Parathyroid adenoma (tissue), 2 donors: ENCODE measurements at regions not wholly inside any gene's neighbourhood (a gene's known extent, or its start where the extent isn't known, plus 50 kb on each side); places are given as distances from the start of the nearest gene placed in this dataset.

Experiments used
- H2AFZ ChIP-seq: fragments of 300-600 bp; sonication (generic); one replicate; pipeline ENCODE4 v1.7.0; 2017; ENCODE audit warnings: antibody characterized with exemption, mild to moderate bottlenecking
- H3K27ac ChIP-seq: fragments of 300-600 bp; sonication (generic); one replicate; pipeline ENCODE4 v1.7.0; 2017
- H3K27me3 ChIP-seq: fragments of 300-600 bp; sonication (generic); one replicate; pipeline ENCODE4 v1.7.0; 2017; ENCODE audit warnings: low read length; ENCODE audit not compliant: control insufficient read depth, insufficient read depth
- H3K36me3 ChIP-seq: fragments of 300-600 bp; sonication (generic); one replicate; pipeline ENCODE4 v1.7.0; 2017; ENCODE audit warnings: low read length; ENCODE audit not compliant: control insufficient read depth, insufficient read depth
- H3K4me1 ChIP-seq: fragments of 300-600 bp; sonication (generic); one replicate; pipeline ENCODE4 v1.7.0; 2017; ENCODE audit warnings: control low read depth
- H3K4me2 ChIP-seq: fragments of 300-600 bp; sonication (generic); one replicate; pipeline ENCODE4 v1.7.0; 2017; ENCODE audit warnings: low read length
- H3K4me3 ChIP-seq: fragments of 300-600 bp; sonication (generic); one replicate; pipeline ENCODE4 v1.7.0; 2017; ENCODE audit warnings: low read depth, low read length
- H3K79me2 ChIP-seq: fragments of 300-600 bp; sonication (generic); one replicate; pipeline ENCODE4 v1.7.0; 2017; ENCODE audit warnings: control low read depth
- H3K9ac ChIP-seq: fragments of 300-600 bp; sonication (generic); one replicate; pipeline ENCODE4 v1.7.0; 2017; ENCODE audit warnings: mild to moderate bottlenecking
- H3K9me3 ChIP-seq: fragments of 300-600 bp; sonication (generic); one replicate; pipeline ENCODE4 v1.7.0; 2017; ENCODE audit warnings: low read length; ENCODE audit not compliant: control insufficient read depth
- TF ChIP-seq, protein P1 (sequence below): fragments of 300-600 bp; sonication (generic); IDR thresholded peaks from one replicate; pipeline ENCODE4 v1.7.0; 2017; ENCODE audit warnings: antibody characterized with exemption, mild to moderate bottlenecking
- donor health status: primary hyperparathyroidism.

DNA sequence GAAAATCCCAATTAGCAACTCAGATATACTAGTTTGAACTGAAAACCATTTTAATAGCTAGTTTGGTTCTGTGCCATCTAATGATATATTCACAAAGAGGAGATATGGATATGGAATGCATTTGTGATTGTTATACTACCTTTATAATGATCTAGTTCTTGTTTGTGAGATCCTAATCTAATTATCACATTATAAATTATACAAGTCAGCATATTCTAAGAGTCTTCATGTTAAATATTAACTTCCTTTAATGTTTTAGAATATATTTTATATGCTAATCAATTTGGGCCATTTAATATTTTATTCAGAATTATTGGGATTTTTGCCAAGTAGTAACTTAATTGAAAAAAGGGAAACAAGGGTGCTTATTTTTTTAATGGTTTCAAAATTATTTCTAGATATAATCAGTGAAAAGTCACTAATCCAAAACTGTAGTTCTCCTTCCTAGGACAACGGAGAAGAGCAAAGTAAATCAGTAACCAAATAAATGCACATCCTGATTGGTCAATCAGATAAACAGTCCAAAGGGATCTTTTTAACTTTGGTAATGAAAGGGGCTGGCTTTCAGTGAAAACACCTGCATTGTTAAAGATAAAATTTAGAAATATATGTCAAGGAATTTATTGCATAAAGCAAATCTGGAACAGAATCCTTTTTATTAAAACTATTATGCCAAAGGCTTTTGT is 173.9 kb upstream of the MEOX2 start:
- no peak overlapping the region for H3K4me2 ChIP-seq
- H3K27ac ChIP-seq: no peak overlapping the region
- no peak overlapping the region for H2AFZ ChIP-seq

GRCh38 chr7:15857026-15857425 is 170.5 kb upstream of the MEOX2 start:
- no peak overlapping the region for H3K4me3 ChIP-seq
- H3K36me3 ChIP-seq: no peaks in the 10 kb centered on the region
- H3K9me3 ChIP-seq: no peaks in the 10 kb centered on the region
- H3K9ac ChIP-seq: no peak overlapping the region
- H3K4me1 ChIP-seq: no peaks in the 10 kb centered on the region
- H3K27me3 ChIP-seq: no peaks in the 10 kb centered on the region
- no peak overlapping the region for H3K27ac ChIP-seq
- no peaks in the 10 kb centered on the region for H3K79me2 ChIP-seq
- no peak overlapping the region for H3K4me2 ChIP-seq
- TF ChIP-seq, protein P1, sequence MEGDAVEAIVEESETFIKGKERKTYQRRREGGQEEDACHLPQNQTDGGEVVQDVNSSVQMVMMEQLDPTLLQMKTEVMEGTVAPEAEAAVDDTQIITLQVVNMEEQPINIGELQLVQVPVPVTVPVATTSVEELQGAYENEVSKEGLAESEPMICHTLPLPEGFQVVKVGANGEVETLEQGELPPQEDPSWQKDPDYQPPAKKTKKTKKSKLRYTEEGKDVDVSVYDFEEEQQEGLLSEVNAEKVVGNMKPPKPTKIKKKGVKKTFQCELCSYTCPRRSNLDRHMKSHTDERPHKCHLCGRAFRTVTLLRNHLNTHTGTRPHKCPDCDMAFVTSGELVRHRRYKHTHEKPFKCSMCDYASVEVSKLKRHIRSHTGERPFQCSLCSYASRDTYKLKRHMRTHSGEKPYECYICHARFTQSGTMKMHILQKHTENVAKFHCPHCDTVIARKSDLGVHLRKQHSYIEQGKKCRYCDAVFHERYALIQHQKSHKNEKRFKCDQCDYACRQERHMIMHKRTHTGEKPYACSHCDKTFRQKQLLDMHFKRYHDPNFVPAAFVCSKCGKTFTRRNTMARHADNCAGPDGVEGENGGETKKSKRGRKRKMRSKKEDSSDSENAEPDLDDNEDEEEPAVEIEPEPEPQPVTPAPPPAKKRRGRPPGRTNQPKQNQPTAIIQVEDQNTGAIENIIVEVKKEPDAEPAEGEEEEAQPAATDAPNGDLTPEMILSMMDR: no peak
- no peak overlapping the region for H2AFZ ChIP-seq

More for the DNA sequence above, 173.9 kb upstream of the MEOX2 start:
- H3K4me1 ChIP-seq: no peaks in the 10 kb centered on the region
- no peak overlapping the region for H3K4me3 ChIP-seq
- H3K9ac ChIP-seq: no peak overlapping the region
- H3K79me2 ChIP-seq: no peaks in the 10 kb centered on the region
- H3K9me3 ChIP-seq: no peaks in the 10 kb centered on the region
- TF ChIP-seq, protein P1: no peak
- no peaks in the 10 kb centered on the region for H3K36me3 ChIP-seq
- no peaks in the 10 kb centered on the region for H3K27me3 ChIP-seq

DNA sequence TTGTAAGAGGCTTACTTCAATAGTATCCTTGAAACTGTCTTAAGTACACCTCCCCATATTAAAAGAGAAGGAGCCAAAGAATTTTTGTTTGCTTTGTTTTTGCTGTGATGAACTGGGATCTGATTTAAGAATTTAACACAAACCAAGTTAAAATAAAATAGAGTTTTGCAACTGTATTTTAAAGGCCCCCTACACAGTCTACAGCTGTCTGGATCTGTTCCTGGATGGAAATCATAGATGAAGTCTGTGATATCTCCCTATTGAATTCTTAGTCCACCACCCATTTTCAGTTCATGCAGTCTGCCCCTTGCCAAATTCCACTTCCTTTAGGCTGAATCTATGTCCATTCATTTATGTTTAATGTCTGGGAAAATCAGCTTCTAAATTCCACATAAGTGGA is 169.8 kb upstream of the MEOX2 start:
- Histone ChIP-seq H3K4me1 (no peaks in the 10 kb centered on the region), H3K4me3 (no peak overlapping the region), H3K36me3 (no peaks in the 10 kb centered on the region), H2AFZ (no peak overlapping the region), H3K4me2 (no peak overlapping the region), H3K9ac (no peak overlapping the region), H3K9me3 (no peaks in the 10 kb centered on the region), H3K27ac (no peak overlapping the region), H3K27me3 (no peaks in the 10 kb centered on the region), H3K79me2 (no peaks in the 10 kb centered on the region)
- TF ChIP-seq, protein P1: no peak

- Histone ChIP-seq H3K79me2 (no peaks in the 10 kb centered on the region), H3K9ac (no peak overlapping the region), H3K4me1 (no peaks in the 10 kb centered on the region), H2AFZ (no peak overlapping the region), H3K9me3 (no peaks in the 10 kb centered on the region), H3K36me3 (no peaks in the 10 kb centered on the region), H3K27me3 (no peaks in the 10 kb centered on the region), H3K27ac (no peak overlapping the region), H3K4me3 (no peak overlapping the region), H3K4me2 (no peak overlapping the region)
- TF ChIP-seq, protein P1: no peak
These were observed 169.1 kb upstream of the MEOX2 start for GRCh38 chr7:15855525-15856109.
